NCI-H2171 treated with DMSO at 0.1 percent for 48 hours (cell line): ENCODE measurements at regions not wholly inside any gene's neighbourhood (a gene's known extent, or its start where the extent isn't known, plus 50 kb on each side); places are given as distances from the start of the nearest gene placed in this dataset.
"Not testable (repeated sequence)": the region's sequence is repeated elsewhere in the genome, so short reads cannot be mapped to it uniquely, and the experiment has no call there.

ENCODE experiments used
- DNase-seq: peaks from one replicate; lab custom pipeline; 2025; lab: John Stamatoyannopoulos, UW

DNA sequence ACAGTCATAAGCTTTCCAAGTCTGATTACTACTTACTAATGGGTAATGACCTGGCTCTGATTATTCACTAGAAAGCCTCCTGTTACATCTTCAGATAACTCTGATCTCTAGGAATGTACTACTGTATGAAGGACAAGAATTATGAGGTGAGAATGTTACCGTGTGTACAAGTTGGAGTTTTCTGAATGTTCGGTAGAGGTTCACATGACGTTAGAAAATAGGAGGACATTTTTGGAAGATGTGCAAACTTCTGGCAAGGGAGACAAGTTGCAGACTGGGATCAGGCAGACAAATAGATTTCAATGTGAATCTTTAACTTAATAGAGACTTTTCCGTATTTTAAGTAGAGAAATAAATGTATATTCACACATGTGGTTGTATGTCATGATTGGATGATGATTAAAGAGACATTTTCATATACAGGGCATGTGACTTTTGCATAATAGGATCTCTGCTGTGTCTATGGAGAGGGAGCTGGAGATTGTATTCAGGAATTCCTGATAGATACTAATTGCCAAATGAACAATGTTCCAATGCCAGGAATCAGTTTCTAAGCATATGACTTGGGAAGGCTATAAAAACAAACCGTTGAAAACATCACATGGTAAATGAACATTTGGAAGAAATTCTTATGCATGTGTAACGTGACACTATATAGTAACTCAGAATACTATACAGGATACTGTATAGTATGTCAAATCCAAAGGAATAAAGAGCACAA is 1695.8 kb upstream of the PIK3C3 start:
- no peak for DNase-seq

DNA sequence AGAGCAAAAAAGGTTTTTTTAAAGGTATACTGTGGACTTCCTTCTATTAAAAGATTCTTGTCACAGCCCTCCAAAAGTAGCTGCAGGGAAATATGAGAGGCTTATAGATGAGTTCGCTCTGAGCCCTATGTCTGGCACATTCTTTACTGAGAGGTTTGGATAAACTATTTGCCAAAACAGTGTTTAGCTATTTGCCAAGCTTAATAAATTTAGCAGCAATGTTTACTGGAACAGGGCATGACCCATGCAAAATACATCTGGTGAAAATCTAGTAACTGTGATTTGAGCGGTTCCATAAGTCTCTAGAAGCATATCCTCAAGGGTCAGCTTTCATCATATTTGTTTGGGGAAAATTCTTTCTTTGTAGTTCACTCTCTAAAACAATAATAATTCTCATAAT is 1696.7 kb upstream of the PIK3C3 start:
- no peak for DNase-seq

DNA sequence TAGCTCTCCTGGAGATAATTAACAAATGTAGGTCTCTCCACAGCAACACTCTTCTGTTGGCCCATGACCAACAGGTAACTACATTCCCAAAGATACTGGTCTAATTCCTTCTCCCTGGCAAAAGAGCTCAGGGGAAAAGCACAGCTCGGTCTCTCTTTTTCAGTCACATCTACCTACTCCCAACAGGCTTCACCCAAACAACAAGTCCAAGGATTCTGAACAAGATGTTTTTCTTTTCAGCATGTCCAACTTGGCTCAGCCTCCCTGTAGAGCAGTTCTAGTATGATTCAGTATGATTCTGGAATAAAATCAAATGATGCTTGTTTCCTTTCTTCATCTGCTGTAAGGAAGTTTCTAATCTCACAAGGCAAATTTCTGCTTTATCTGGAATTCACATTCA is 1704.8 kb upstream of the PIK3C3 start:
- peak; percentile 43 for DNase-seq

- DNase-seq: peak; percentile 90
These were observed 1705.5 kb upstream of the PIK3C3 start for GRCh38 chr18:40249390-40250080.

DNA sequence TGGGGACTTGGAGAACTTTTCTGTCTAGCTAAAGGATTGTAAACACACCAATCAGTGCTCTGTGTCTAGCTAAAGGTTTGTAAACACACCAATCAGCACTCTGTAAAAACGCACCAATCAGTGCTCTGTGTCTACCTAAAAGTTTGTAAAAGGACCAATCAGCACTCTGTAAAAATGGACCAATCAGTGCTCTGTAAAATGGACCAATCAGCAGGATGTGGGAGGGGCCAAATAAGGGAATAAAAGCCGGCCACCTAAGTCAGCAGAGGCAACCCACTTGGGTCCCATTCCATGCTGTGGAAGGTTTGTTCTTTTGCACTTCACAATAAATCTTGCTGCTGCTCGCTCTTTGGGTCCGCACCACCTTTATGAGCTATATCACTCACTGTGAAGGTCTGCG is 1709.4 kb upstream of the PIK3C3 start:
- not testable (repeated sequence) for DNase-seq

- no peak for DNase-seq
These were observed 1711.4 kb upstream of the PIK3C3 start for GRCh38 chr18:40243607-40244006.

DNA sequence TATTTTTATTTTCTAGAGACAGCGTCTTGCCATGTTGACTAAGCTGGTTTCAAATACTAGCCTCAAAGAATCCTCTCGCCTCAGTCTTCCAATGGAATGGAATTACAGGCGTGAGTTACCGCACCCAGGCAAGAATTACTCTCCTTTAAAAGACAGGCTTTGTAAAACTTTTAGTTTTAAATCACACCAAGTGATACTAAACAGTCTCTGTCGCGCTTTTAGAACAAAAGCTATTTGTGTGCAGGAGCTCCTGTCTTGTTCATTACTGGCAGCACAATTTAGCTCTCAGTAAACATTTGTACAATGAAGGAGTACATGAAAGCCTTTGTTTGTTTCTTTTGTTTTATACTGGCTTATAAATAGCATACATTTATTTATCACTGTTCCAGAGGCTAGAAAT is 1719.2 kb upstream of the PIK3C3 start:
- no peak for DNase-seq

GRCh38 chr18:40235323-40235722 is 1719.7 kb upstream of the PIK3C3 start:
- no peak for DNase-seq

- no peak for DNase-seq
These were observed 1721.0 kb upstream of the PIK3C3 start for GRCh38 chr18:40233931-40234616.

DNA sequence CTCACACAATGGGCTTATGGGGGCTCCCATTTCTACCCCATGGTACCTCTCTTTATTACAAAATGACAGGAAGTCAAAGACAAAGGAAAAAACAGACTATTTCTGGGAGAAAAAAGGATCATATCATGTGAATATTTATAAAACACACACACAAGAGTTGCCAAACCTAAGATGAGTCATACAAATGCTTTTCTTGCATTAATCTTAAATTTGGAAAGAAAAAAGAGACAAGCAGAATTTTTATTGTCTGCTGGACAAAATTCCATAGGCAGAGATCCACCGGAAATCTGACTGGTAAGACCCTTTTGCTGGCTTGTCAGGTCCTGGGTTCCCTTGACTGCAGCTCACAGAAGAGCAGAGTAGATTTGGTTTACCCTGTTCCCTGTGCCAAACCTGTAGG is 1732.3 kb upstream of the PIK3C3 start:
- no peak for DNase-seq

- DNase-seq: no peak
These were observed 1738.2 kb upstream of the PIK3C3 start for GRCh38 chr18:40216856-40217255.

- no peak for DNase-seq
These were observed 1739.1 kb upstream of the PIK3C3 start for GRCh38 chr18:40215979-40216378.

- no peak for DNase-seq
These were observed 1744.3 kb upstream of the PIK3C3 start for GRCh38 chr18:40210696-40211095.

GRCh38 chr18:40208958-40209357 is 1746.1 kb upstream of the PIK3C3 start:
- no peak for DNase-seq

GRCh38 chr18:40197711-40198110 is 1757.3 kb upstream of the PIK3C3 start:
- DNase-seq: no peak

GRCh38 chr18:40186677-40187076 is 1768.4 kb upstream of the PIK3C3 start:
- DNase-seq: no peak

GRCh38 chr18:40179729-40180461 is 1775.1 kb upstream of the PIK3C3 start:
- DNase-seq: no peak

DNA sequence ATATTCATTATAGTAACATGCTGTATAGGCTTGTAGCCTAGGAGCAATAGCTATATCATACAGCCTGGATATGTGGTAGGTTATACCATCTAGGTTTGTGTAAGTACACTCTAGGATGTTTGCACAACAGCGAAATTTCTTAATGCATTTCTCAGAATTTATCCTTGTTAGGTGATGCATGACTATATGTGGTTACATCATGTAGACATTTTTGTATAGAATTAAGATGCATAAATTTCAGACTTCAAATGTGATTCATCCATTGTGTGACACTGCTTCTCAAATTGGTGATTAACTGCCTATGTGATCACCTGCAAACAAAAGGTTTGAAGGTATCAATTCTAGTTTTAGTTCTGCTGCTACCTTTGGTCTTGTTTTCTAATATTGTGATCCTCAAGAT is 1787.0 kb upstream of the PIK3C3 start:
- DNase-seq: no peak

DNA sequence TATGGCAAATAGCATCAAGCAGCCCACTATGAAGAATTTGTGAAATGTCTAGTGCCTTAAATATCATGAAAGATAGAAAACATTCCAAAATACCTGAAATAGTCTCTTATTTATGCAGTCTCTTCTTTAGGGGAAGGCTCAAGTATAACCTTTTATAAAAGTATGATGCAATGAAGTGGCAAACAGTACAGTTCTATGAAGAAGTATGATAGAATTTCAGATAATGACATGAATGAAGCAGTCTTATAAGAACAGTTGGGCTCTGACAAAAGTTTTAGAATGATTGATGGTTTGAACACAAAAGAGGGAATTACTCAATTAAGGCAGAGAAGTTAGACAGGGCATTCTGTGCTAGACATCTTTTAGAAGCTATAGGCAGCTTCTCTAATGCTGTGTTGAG is 1791.8 kb upstream of the PIK3C3 start:
- DNase-seq: no peak

DNA sequence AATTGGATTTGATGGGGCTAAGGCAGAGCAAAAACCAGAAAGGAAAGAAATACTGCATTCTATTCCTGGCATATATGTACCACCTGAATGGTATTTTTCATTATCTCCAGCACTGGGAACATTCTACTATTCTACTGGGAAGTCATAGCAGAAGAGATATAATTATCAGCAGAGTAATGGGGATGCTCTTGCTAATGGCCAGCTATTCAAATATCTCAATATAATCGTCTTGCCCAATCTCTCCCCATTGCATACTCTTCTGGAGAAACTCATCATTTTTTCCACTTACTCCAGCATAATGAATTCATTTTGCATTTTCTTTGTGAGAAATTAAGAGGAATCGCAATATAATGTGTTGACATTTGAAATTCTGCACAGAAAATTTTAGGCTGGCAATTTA is 1794.7 kb upstream of the PIK3C3 start:
- DNase-seq: no peak

- DNase-seq: peak; percentile 64
These were observed 1795.7 kb upstream of the PIK3C3 start for GRCh38 chr18:40159141-40160017.

DNA sequence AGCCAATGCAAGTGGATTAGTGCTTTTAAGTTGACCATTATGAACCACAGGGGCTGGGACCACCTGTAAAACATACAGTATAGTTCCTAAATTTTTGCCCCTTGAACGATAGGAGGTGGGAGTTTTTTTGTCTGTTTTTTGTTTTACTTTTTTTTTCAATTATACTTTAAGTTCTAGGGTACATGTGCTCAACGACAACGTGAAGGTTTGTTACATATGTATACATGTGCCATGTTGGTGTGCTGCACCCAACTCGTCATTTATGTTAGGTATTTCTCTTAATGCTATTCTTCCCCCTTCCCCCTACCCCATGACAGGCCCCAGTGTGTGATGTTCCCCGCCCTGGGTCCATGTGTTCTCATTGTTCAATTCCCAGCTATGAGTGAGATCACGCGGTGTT is 1797.9 kb upstream of the PIK3C3 start:
- no peak for DNase-seq
